Stimulated activated naive CD8-positive, alpha-beta T cell treated with anti-CD3 and anti-CD28 coated beads, Interleukin-15, Interleukin-2, amounts not matched to agents 100 ng/mL and 50 ng/mL, for 24 hours (primary cell): ENCODE measurements at regions not wholly inside any gene's neighbourhood (a gene's known extent, or its start where the extent isn't known, plus 50 kb on each side); places are given as distances from the start of the nearest gene placed in this dataset.

Source experiments
- H3K27ac Mint-ChIP-seq: one replicate; pipeline ENCODE4 v1.8.0; 2021; ENCODE audit warnings: mild to moderate bottlenecking, mixed read lengths
- H3K27me3 Mint-ChIP-seq: one replicate; pipeline ENCODE4 v1.8.0; 2021; ENCODE audit warnings: mixed read lengths
- H3K36me3 Mint-ChIP-seq: one replicate; pipeline ENCODE4 v1.8.0; 2021; ENCODE audit warnings: low read depth, mixed read lengths
- H3K4me1 Mint-ChIP-seq: one replicate; pipeline ENCODE4 v1.8.0; 2021; ENCODE audit warnings: low read depth, mixed read lengths
- H3K4me3 Mint-ChIP-seq: one replicate; pipeline ENCODE4 v1.8.0; 2021; ENCODE audit warnings: mild to moderate bottlenecking, mixed read lengths
- H3K9me3 Mint-ChIP-seq: one replicate; pipeline ENCODE4 v1.8.0; 2021; ENCODE audit warnings: mixed read lengths

DNA sequence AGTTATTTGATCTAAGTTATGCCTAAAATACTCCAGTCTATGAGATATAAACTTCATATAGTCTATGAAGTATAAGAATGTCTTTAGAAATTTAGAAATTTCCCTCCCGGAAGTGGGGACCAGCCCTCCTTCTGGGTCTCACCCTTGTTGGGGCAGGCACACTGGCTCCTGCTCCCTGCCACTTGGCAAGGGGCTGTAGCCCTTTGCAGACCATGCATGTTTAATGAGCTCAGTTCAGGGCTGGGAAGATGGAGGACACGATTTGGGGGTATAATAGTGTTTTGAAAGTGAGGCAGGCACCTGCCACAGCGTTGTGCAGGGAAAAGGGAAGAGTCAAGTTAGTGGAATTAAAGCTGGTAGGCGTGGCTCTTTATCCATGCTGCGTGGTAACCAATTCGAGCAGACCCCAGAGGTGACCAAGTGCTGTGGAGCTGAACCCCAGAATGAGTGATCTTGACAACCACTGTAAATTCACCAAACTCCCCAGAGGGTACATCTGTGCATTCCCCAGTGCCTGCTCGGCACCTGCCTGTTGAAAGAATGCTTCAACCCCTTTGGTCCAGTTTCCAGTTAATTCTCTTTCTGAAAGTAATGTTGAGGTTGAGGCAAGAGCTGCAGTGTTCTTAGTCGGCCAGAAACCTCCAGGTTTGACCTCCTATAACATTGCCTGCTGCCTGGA, 79.6 kb downstream of the DOP1B start:
- Mint-ChIP-seq H3K27me3 (no peaks in the 10 kb centered on the region), H3K27ac (no peak overlapping the region), H3K4me1 (peaks cover 25% of the 10 kb centered on the region), H3K9me3 (no peaks in the 10 kb centered on the region), H3K36me3 (peaks cover 24% of the 10 kb centered on the region), H3K4me3 (no peak overlapping the region)

GRCh38 chr21:36237441-36237840, 80.8 kb downstream of the DOP1B start:
- no peak overlapping the region for H3K27ac Mint-ChIP-seq
- no peaks in the 10 kb centered on the region for H3K9me3 Mint-ChIP-seq
- H3K36me3 Mint-ChIP-seq: peaks cover 24% of the 10 kb centered on the region
- no peak overlapping the region for H3K4me3 Mint-ChIP-seq
- peaks cover 25% of the 10 kb centered on the region for H3K4me1 Mint-ChIP-seq
- H3K27me3 Mint-ChIP-seq: no peaks in the 10 kb centered on the region

GRCh38 chr21:36239585-36239984, 80.4 kb upstream of the MORC3 start:
- Mint-ChIP-seq H3K27ac (no peak overlapping the region), H3K27me3 (no peaks in the 10 kb centered on the region), H3K9me3 (no peaks in the 10 kb centered on the region), H3K4me1 (peaks cover 10% of the 10 kb centered on the region), H3K4me3 (no peak overlapping the region), H3K36me3 (peaks cover 17% of the 10 kb centered on the region)

DNA sequence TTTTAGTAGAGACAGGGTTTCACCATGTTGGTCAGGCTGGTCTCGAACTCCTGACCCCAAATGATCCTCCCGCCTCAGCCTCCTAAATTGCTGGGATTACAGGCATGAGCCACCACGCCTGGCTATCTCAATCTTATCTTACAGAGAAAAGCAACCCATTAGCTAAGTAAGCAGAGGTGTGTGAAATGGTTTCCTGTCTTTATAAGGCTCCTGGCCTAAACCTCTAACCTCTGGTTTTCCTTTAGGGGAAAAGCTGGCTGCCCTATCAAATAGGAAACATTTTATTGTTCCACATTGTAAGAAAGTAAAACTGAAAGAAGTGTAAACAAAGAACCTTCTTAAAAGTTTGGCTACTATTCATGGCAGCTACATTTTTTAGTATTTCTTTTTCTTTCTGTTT, 78.3 kb upstream of the MORC3 start:
- Mint-ChIP-seq H3K4me1 (no peaks in the 10 kb centered on the region), H3K27ac (no peak overlapping the region), H3K4me3 (no peak overlapping the region), H3K27me3 (no peaks in the 10 kb centered on the region), H3K36me3 (peaks cover 23% of the 10 kb centered on the region), H3K9me3 (no peaks in the 10 kb centered on the region)

- Mint-ChIP-seq H3K27me3 (no peaks in the 10 kb centered on the region), H3K9me3 (no peaks in the 10 kb centered on the region), H3K36me3 (peaks cover 37% of the 10 kb centered on the region), H3K27ac (no peak overlapping the region), H3K4me1 (no peaks in the 10 kb centered on the region), H3K4me3 (no peak overlapping the region)
Observed at GRCh38 chr21:36245115-36245514, 74.9 kb upstream of the MORC3 start.

DNA sequence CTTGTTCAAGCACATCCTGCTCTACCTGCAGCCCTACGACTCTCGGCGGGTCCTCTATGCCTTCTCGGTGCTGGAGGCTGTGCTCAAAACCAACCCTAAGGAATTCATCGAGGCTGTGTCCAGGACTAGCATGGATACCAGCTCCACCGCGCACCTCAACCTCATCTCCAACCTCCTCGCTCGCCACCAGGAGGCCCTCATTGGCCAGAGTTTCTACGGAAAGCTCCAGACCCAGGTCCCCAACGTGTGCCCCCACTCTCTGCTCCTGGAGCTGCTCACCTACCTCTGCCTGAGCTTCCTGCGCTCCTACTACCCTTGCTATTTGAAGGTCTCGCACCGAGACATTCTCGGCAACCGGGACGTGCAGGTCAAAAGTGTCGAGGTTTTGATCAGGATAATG, 74.3 kb upstream of the MORC3 start:
- Mint-ChIP-seq H3K4me3 (no peak overlapping the region), H3K27me3 (no peaks in the 10 kb centered on the region), H3K27ac (no peak overlapping the region), H3K4me1 (no peaks in the 10 kb centered on the region), H3K36me3 (peaks cover 37% of the 10 kb centered on the region), H3K9me3 (no peaks in the 10 kb centered on the region)

- H3K27me3 Mint-ChIP-seq: no peaks in the 10 kb centered on the region
- peaks cover 43% of the 10 kb centered on the region for H3K36me3 Mint-ChIP-seq
- no peaks in the 10 kb centered on the region for H3K9me3 Mint-ChIP-seq
- no peak overlapping the region for H3K27ac Mint-ChIP-seq
- H3K4me3 Mint-ChIP-seq: no peak overlapping the region
- H3K4me1 Mint-ChIP-seq: no peaks in the 10 kb centered on the region
Observed at GRCh38 chr21:36246080-36246631, 73.8 kb upstream of the MORC3 start.

DNA sequence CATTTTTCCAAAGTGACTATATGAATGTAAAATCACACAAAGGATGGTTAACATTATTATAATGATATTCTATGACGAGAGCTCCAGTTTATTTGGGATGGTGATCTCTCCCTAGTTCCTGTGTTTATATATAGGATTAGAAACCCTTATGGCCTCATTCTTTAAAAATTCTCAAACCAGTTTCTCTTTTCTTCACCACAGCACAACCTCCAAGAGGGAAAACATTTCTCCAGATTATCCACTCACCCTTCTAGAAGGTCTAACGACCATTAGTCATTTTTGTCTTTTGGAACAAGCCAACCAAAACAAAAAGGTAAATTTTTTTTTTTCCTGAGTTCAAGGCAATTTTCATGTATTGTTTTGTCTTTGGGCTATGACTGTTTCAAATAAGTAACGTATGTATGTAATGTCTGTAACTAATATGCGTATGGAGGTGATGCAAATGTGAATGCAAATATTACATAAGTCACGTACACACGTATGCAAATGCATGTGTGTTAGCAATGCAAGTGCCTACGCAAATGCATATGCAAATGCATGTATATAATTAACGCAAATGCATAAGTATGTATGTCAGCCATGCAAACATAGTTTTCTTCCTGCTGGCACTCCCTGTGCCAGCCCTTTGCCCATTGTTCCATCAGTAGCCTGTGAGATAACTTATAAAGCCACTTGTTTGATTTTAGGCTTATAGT, 72.5 kb upstream of the MORC3 start:
- peaks cover 43% of the 10 kb centered on the region for H3K36me3 Mint-ChIP-seq
- no peak overlapping the region for H3K27ac Mint-ChIP-seq
- no peaks in the 10 kb centered on the region for H3K9me3 Mint-ChIP-seq
- no peaks in the 10 kb centered on the region for H3K27me3 Mint-ChIP-seq
- no peaks in the 10 kb centered on the region for H3K4me1 Mint-ChIP-seq
- H3K4me3 Mint-ChIP-seq: no peak overlapping the region

DNA sequence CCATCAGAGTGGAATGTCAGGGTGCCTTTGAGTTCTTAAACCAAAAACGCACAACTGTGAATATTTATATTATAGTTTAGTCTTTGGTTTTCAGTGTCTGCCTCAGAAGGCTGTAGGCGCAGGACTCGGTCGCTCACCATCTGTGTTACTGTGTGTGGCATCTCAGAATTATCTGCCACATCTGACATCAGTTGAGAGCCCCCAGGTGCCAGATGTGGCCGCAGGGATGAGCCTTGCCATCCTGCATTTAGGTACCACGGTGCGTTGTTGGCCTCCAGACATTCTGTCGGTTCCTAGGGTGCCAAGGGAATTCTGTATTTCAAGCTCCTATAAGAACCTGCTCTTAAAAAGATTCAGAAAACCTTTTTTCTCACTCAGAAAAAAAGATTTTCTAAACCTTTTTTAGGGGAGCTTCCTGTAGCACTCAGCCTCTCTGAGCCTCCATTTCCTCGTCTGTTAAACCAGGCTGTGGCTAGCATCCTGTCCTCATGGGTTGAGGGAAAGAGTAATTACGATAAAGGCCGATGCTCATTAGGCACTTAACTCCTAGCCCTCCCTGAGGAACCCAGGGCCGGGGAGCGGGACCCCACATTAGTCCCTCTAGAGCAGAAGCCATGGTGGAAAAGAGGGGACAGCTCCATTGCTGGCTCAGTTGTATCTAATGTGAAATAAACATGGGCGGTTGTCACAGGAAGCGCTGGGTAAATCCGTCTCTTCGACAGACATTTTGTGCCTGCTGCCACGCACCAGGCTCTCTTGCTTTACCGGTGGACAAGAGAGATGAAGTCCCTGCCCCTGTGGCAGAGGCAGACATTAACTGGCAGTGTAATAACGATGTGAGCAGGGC, 70.2 kb upstream of the MORC3 start:
- no peaks in the 10 kb centered on the region for H3K9me3 Mint-ChIP-seq
- H3K4me1 Mint-ChIP-seq: peaks cover 17% of the 10 kb centered on the region
- H3K36me3 Mint-ChIP-seq: peaks cover 58% of the 10 kb centered on the region
- no peak overlapping the region for H3K27ac Mint-ChIP-seq
- H3K27me3 Mint-ChIP-seq: no peaks in the 10 kb centered on the region
- no peak overlapping the region for H3K4me3 Mint-ChIP-seq

- no peaks in the 10 kb centered on the region for H3K27me3 Mint-ChIP-seq
- peaks cover 55% of the 10 kb centered on the region for H3K36me3 Mint-ChIP-seq
- peaks cover 17% of the 10 kb centered on the region for H3K4me1 Mint-ChIP-seq
- no peak overlapping the region for H3K4me3 Mint-ChIP-seq
- H3K9me3 Mint-ChIP-seq: no peaks in the 10 kb centered on the region
- H3K27ac Mint-ChIP-seq: no peak overlapping the region
Observed at GRCh38 chr21:36250423-36251075, 69.4 kb upstream of the MORC3 start.

DNA sequence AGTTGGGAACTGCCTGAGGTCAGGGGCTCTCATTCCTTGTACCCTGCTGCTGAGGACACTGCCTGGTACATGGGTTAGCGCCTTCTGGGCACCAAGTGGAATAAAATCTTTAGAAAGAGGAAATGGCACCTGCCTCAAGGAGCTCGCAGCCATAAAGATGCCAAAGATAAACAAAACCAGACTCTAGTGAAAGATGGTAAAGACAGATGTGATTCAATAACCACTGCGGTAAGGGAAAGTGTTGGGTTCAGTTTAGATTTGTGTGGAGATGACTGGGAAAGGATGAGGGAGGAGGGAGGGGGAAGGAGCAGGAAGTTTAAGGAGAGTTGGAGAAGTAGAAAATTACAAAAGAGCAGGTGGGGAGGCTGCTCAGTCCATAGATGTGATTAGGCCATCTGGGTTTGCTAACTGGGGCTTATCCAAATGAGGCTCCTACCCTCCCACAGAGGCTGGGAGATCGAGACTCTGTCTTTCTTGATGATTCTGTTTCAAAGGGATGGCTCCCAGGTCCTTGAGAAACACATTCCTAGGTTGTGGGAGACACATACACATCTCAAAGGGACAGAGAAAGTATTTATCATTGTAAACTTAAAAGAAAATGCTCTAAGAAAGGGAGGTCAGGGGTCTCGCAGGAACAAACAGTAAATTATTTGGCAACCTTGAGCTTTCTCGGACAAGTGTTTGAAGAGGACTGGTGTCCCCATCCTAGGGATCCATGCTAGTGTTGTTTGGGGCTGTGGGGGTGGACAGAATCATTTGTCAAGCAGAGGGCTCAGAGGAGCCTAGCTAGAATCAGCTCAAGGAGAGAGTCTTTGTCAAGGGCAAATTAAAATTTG, 65.7 kb upstream of the MORC3 start:
- Mint-ChIP-seq H3K4me3 (no peak overlapping the region), H3K9me3 (no peaks in the 10 kb centered on the region), H3K27ac (peak overlapping the region; percentile 59), H3K36me3 (peaks cover 33% of the 10 kb centered on the region), H3K27me3 (no peaks in the 10 kb centered on the region), H3K4me1 (peaks cover 21% of the 10 kb centered on the region)

DNA sequence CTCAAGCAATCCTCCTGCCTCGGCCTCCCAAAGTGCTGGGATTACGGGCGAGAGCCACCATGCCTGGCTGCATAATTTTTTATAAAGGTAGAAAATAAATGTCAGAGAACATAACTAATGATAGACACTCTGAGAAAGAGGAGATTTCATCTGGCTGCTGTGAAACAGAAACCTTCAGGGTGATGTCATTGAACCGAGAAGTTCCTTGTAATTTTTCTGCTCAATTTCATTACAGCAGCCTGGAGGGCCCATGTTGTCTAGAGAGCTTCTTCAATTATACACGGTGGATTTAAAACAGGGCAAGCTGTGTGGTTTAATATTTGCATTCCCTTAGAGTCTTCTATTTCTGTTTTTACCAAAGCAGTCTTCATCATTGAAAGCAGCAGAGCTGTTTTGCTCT, 64.3 kb upstream of the MORC3 start:
- Mint-ChIP-seq H3K4me3 (peak overlapping the region; percentile 42), H3K27ac (no peak overlapping the region), H3K9me3 (no peaks in the 10 kb centered on the region), H3K4me1 (peaks cover 33% of the 10 kb centered on the region), H3K36me3 (peaks cover 34% of the 10 kb centered on the region), H3K27me3 (no peaks in the 10 kb centered on the region)

- no peaks in the 10 kb centered on the region for H3K27me3 Mint-ChIP-seq
- no peak overlapping the region for H3K27ac Mint-ChIP-seq
- H3K36me3 Mint-ChIP-seq: peaks cover 30% of the 10 kb centered on the region
- H3K4me1 Mint-ChIP-seq: peaks cover 36% of the 10 kb centered on the region
- no peak overlapping the region for H3K4me3 Mint-ChIP-seq
- H3K9me3 Mint-ChIP-seq: no peaks in the 10 kb centered on the region
Observed at GRCh38 chr21:36257657-36258056, 62.3 kb upstream of the MORC3 start.
